ENCODE measurements at regions not wholly inside any gene's neighbourhood (a gene's known extent, or its start where the extent isn't known, plus 50 kb on each side); places are given as distances from the start of the nearest gene placed in this dataset. TPM values are rescaled to one million over a fixed set of nuclear protein-coding genes. Genes with fewer than 3 reads are reported as not detected.

- TF ChIP-seq EP300 (IDR thresholded peaks at IDR 0.05), result no peak
- TF ChIP-seq CTCF (IDR thresholded peaks at IDR 0.05), result no peak
- no peak for TF ChIP-seq POLR2A (IDR thresholded peaks at IDR 0.05)
- no peak overlapping the region for H3K27ac ChIP-seq
- no peaks in the 10 kb centered on the region for H3K9me3 ChIP-seq
- H3K4me1 ChIP-seq (ENCODE audit: insufficient read depth), result peaks cover 2% of the 10 kb centered on the region
- 39 to 60% (median 46%) methylated on average over 1 of the region's 1 CpG for WGBS, 3 donors
- no peaks in the 10 kb centered on the region for H3K27me3 ChIP-seq
- H3K4me3 ChIP-seq, result no peak overlapping the region
- no peak for DNase-seq
- no peaks in the 10 kb centered on the region for H3K36me3 ChIP-seq
- intact Hi-C loops (cut with DNase I), result no loop called here
These were observed 54.2 kb upstream of the MLIP start for GRCh38 chr6:54057058-54057457.

GRCh38 chr6:54058236-54058635 is 53.0 kb upstream of the MLIP start:
- H3K9me3 ChIP-seq, result no peaks in the 10 kb centered on the region
- intact Hi-C loops (cut with DNase I), result no loop called here
- H3K4me3 ChIP-seq, result no peak overlapping the region
- no peak overlapping the region for H3K27ac ChIP-seq
- H3K27me3 ChIP-seq, result no peaks in the 10 kb centered on the region
- no peaks in the 10 kb centered on the region for H3K36me3 ChIP-seq
- DNase-seq, result no peak
- peaks cover 2% of the 10 kb centered on the region for H3K4me1 ChIP-seq (ENCODE audit: insufficient read depth)
- no peak for TF ChIP-seq EP300 (IDR thresholded peaks at IDR 0.05)
- TF ChIP-seq POLR2A (IDR thresholded peaks at IDR 0.05), result no peak
- TF ChIP-seq CTCF (IDR thresholded peaks at IDR 0.05), result no peak

- TF ChIP-seq POLR2A (IDR thresholded peaks at IDR 0.05) (no peak), CTCF (IDR thresholded peaks at IDR 0.05) (no peak), EP300 (IDR thresholded peaks at IDR 0.05) (no peak)
- H3K4me1 ChIP-seq (ENCODE audit: insufficient read depth), result no peaks in the 10 kb centered on the region
- WGBS, 3 donors, result 67 to 76% (median 70%) methylated on average over 2 of the region's 2 CpGs
- intact Hi-C loops (cut with DNase I), result no loop called here
- no peak overlapping the region for H3K27ac ChIP-seq
- no peaks in the 10 kb centered on the region for H3K9me3 ChIP-seq
- no peaks in the 10 kb centered on the region for H3K27me3 ChIP-seq
- no peaks in the 10 kb centered on the region for H3K36me3 ChIP-seq
- H3K4me3 ChIP-seq, result no peak overlapping the region
- DNase-seq, result no peak
These were observed 51.6 kb upstream of the MLIP start for GRCh38 chr6:54059683-54060082.

GRCh38 chr6:54060286-54060685 is 51.0 kb upstream of the MLIP start:
- DNase-seq, result no peak
- no peaks in the 10 kb centered on the region for H3K36me3 ChIP-seq
- no peaks in the 10 kb centered on the region for H3K9me3 ChIP-seq
- no peak overlapping the region for H3K4me3 ChIP-seq
- no peaks in the 10 kb centered on the region for H3K27me3 ChIP-seq
- no peaks in the 10 kb centered on the region for H3K4me1 ChIP-seq (ENCODE audit: insufficient read depth)
- no peak overlapping the region for H3K27ac ChIP-seq
- TF ChIP-seq POLR2A (IDR thresholded peaks at IDR 0.05) (no peak), EP300 (IDR thresholded peaks at IDR 0.05) (no peak), CTCF (IDR thresholded peaks at IDR 0.05) (no peak)
- 47 to 71% (median 70%) methylated on average over 2 of the region's 2 CpGs for WGBS, 3 donors
- intact Hi-C loops (cut with DNase I), result no loop called here

Small RNA genes lying in the stretch of these regions (small RNA-seq; reads per million reads assigned to genes)
- not detected for gene ERHP2
